HAP-1 (cell line): ENCODE measurements at regions not wholly inside any gene's neighbourhood (a gene's known extent, or its start where the extent isn't known, plus 50 kb on each side); places are given as distances from the start of the nearest gene placed in this dataset.

ENCODE experiments used
- DNase-seq, 2 experiments: peaks; one replicate each; pipeline ENCODE4 v3.0.0-alpha.2; 2016 to 2020; ENCODE audit warnings: low spot score in 2 of 2
- H3K27me3 ChIP-seq: fragments of 250-450 bp; sonication (Bioruptor Pico); 2 replicates; pipeline ENCODE4 v1.5.1; 2020; ENCODE audit warnings: low read depth, mild to moderate bottlenecking, moderate library complexity
- H3K36me3 ChIP-seq: fragments of 250-450 bp; sonication (Bioruptor Pico); replicated peaks from 2 replicates; pipeline ENCODE4 v1.5.1; 2020; ENCODE audit warnings: mild to moderate bottlenecking
- H3K4me1 ChIP-seq: fragments of 250-450 bp; sonication (Bioruptor Pico); 2 replicates; pipeline ENCODE4 v1.5.1; 2020; ENCODE audit warnings: mild to moderate bottlenecking
- H3K4me3 ChIP-seq: fragments of 250-450 bp; sonication (Bioruptor Pico); 2 replicates; pipeline ENCODE4 v1.5.1; 2020; ENCODE audit warnings: mild to moderate bottlenecking, moderate library complexity
- H3K9me3 ChIP-seq: fragments of 250-450 bp; sonication (Bioruptor Pico); 2 replicates; pipeline ENCODE4 v1.5.1; 2020; ENCODE audit warnings: mild to moderate bottlenecking, moderate library complexity
- in situ Hi-C: fragments of 300-500 bp; cut with MboI; formaldehyde crosslinking; loops from 3 replicates; pipeline ENCODE4 v1.14.3; 2020; ENCODE audit warnings: low sequenced_read_pairs, inconsistent platforms, mixed read lengths

DNA sequence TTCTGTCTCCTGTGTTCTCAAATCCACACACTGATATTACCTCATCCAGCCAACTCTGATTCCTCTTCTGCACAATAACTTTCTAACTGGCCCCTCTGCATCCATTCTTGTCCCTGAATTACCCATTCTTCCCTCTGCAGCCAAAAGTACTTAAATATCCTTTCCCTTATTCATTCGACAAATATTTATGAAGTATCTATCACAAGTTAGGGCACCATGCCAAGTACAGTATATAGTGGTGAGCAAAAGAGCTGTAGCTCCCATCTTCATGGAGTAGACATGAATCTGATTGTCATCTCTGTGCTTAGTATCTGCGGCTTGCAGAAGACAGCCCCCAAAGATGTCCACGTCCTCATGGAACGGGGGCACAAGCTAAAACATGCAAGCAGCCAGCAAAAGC, 316.8 kb downstream of the SETD4 start:
- in situ Hi-C loops = no loop called here
- H3K36me3 ChIP-seq = no peaks in the 10 kb centered on the region
- H3K4me1 ChIP-seq = no peaks in the 10 kb centered on the region
- no peaks in the 10 kb centered on the region for H3K27me3 ChIP-seq
- no peak for DNase-seq
- no peak overlapping the region for H3K4me3 ChIP-seq
- H3K9me3 ChIP-seq = no peaks in the 10 kb centered on the region

DNA sequence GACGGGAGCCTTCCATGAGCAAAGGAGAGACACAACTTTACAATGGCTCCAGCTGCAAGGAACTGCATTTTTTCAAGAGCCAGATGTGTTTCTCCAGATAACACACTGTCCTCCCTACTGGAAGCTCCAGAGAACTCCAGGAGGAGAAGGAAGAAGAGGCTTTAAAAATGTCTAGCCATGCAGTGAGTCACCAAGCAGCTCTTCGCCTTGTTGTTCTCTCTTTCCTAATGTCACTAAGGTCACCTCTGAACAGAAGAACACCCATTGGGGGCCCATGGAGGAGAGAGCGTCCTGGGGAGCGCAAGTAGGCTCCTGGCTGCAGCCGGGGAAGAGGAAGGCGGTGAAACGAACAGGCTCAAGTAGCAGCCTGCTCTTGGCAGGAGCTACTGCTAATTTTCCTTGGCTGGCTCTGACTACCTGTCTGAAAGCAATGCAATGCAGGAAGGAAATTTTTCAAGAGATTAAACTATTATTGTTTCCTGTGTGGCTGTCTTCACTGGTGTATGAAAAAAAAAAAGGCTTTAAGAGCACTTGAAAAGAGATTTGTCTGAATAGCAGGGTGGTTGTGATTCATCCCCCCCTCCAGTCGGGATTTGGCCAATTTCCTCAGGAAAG, 321.9 kb downstream of the SETD4 start:
- DNase-seq = no peak
- Histone ChIP-seq H3K4me3 (no peak overlapping the region), H3K9me3 (no peaks in the 10 kb centered on the region), H3K4me1 (no peaks in the 10 kb centered on the region), H3K36me3 (no peaks in the 10 kb centered on the region), H3K27me3 (no peaks in the 10 kb centered on the region)
- in situ Hi-C loops = no loop called here

- no peaks in the 10 kb centered on the region for H3K9me3 ChIP-seq
- DNase-seq = no peak
- no peaks in the 10 kb centered on the region for H3K36me3 ChIP-seq
- in situ Hi-C loops = no loop called here
- H3K4me3 ChIP-seq = no peak overlapping the region
- no peaks in the 10 kb centered on the region for H3K4me1 ChIP-seq
- no peaks in the 10 kb centered on the region for H3K27me3 ChIP-seq
Measured at GRCh38 chr21:35737899-35738346, 322.4 kb downstream of the SETD4 start.

DNA sequence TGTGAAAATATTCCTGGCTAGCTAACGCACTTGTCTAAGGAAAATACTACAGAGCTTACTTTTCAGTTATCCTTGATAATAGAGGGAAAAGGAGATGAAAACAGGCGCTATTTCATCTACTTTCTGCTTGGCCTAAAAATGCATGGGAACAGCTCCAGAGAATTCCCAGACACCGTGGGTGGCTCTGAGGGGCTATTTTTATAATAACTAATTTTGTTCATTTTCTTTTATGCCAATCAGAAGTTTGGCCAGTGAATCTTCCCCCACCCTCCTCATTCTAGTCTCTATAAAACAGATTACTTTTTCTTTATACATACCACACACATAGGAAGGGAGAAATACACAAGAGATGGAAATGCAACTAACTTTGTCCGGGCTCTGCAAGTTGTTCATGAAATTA, 322.9 kb downstream of the SETD4 start:
- no peak for DNase-seq
- Histone ChIP-seq H3K4me3 (no peak overlapping the region), H3K27me3 (no peaks in the 10 kb centered on the region), H3K9me3 (no peaks in the 10 kb centered on the region), H3K4me1 (no peaks in the 10 kb centered on the region), H3K36me3 (no peaks in the 10 kb centered on the region)
- in situ Hi-C loops = no loop called here

DNA sequence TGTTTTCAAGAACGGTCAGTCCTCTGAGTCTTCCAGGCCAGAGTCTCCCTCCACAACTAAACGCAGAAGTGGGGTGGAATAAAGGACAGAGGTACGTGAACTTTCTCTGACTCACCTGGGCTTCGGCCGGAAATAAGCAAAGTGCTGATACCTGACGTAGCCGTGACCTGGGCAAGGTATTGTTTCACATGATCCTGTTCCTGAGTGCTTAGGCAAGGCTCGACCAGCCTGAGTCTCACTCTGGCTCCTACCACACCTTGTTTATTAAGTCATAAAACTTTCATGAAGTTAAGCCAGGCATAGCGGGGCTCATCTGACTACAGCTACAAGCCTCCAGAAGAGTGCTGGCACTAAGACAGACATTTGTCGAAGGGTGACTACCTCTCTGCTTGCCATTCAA, 327.5 kb downstream of the SETD4 start:
- no peaks in the 10 kb centered on the region for H3K27me3 ChIP-seq
- no peak overlapping the region for H3K4me3 ChIP-seq
- H3K4me1 ChIP-seq = no peaks in the 10 kb centered on the region
- no peak for DNase-seq
- no peaks in the 10 kb centered on the region for H3K36me3 ChIP-seq
- in situ Hi-C loops = no loop called here
- H3K9me3 ChIP-seq = no peaks in the 10 kb centered on the region

GRCh38 chr21:35730325-35730724, 330.0 kb downstream of the SETD4 start:
- Histone ChIP-seq H3K9me3 (no peaks in the 10 kb centered on the region), H3K27me3 (no peaks in the 10 kb centered on the region), H3K4me1 (no peaks in the 10 kb centered on the region), H3K36me3 (no peaks in the 10 kb centered on the region), H3K4me3 (no peak overlapping the region)
- no peak for DNase-seq
- in situ Hi-C loops = no loop called here

DNA sequence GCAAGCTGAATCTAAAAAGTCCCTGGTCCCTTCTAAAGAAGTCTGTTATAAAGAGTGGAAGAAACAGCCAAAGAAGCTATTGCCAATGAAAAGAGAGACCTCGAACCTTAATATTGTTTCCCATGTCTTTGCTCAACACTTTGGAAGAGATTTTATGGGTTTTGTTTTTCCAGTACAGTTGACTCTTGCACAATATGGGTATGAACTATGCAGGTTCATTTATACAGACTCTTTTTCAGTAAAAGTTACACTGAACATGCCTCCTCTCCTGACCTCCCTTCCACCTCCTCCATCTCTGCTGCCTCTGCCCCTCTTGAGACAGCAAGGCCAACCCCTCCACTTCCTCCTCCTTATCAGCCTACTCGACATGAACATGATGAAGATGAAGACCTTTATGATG, 332.5 kb downstream of the SETD4 start:
- Histone ChIP-seq H3K9me3 (no peaks in the 10 kb centered on the region), H3K27me3 (no peaks in the 10 kb centered on the region), H3K36me3 (no peaks in the 10 kb centered on the region), H3K4me3 (no peak overlapping the region), H3K4me1 (no peaks in the 10 kb centered on the region)
- in situ Hi-C loops = no loop called here
- DNase-seq = no peak

DNA sequence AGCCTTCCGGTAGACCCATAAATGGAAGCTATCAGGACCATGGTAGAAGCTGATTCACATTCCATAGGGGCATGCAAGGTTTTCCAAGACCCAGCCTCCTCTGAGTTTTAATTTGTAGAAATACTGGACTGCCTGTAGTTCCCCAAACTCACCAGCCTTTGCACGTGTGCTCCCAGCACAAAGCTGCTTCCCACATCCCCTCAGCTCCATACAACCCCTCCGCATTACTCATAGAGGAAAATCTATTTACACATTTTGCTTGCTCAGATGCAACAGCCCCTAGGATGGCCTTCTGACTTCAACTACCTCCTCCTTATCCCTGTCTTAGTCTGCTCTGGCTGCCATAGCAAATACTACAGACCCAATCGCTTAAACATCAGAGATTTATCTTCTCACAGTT, 336.2 kb downstream of the SETD4 start:
- H3K36me3 ChIP-seq = no peaks in the 10 kb centered on the region
- DNase-seq = no peak

GRCh38 chr21:35721701-35722100, 338.6 kb downstream of the SETD4 start:
- H3K4me1 ChIP-seq = no peaks in the 10 kb centered on the region
- H3K9me3 ChIP-seq = no peaks in the 10 kb centered on the region
- no peak overlapping the region for H3K4me3 ChIP-seq
- DNase-seq = no peak
- in situ Hi-C loops = no loop called here
- no peaks in the 10 kb centered on the region for H3K27me3 ChIP-seq
- H3K36me3 ChIP-seq = no peaks in the 10 kb centered on the region

More for the DNA sequence above, 336.2 kb downstream of the SETD4 start:
- Histone ChIP-seq H3K27me3 (no peaks in the 10 kb centered on the region), H3K9me3 (no peaks in the 10 kb centered on the region), H3K4me3 (no peak overlapping the region), H3K4me1 (no peaks in the 10 kb centered on the region)
- in situ Hi-C loops = no loop called here

DNA sequence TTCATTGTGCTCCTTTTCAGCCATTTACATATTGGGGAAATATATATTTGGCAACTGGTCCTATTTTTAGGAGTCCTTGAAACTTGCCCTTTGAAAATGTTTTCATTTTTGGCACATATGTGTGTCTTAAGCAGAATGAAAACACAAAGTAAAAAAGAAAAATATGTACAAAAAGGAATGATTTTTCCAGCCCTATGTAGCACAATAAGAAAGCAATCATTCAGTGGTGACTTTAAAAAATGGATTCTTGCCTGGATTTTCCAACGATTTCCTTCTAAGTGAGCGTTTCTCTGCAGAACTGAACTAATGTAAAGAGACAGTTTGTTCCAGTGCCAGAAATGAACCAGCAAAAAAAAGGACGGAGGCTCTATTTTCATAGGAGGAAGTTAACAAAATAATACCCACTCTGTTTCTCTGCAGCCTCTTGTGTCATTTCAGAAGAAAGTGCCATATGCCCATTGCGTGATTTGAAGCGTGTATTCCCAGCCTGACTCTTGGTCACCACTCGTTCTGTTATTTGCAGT, 340.1 kb downstream of the SETD4 start:
- Histone ChIP-seq H3K36me3 (no peaks in the 10 kb centered on the region), H3K27me3 (no peaks in the 10 kb centered on the region), H3K4me3 (no peak overlapping the region), H3K9me3 (no peaks in the 10 kb centered on the region), H3K4me1 (no peaks in the 10 kb centered on the region)
- DNase-seq = no peak
- in situ Hi-C loops = no loop called here

GRCh38 chr21:35719080-35719479, 341.2 kb downstream of the SETD4 start:
- Histone ChIP-seq H3K4me1 (no peaks in the 10 kb centered on the region), H3K9me3 (no peaks in the 10 kb centered on the region), H3K27me3 (no peaks in the 10 kb centered on the region), H3K36me3 (no peaks in the 10 kb centered on the region), H3K4me3 (no peak overlapping the region)
- in situ Hi-C loops = no loop called here
- DNase-seq = no peak

DNA sequence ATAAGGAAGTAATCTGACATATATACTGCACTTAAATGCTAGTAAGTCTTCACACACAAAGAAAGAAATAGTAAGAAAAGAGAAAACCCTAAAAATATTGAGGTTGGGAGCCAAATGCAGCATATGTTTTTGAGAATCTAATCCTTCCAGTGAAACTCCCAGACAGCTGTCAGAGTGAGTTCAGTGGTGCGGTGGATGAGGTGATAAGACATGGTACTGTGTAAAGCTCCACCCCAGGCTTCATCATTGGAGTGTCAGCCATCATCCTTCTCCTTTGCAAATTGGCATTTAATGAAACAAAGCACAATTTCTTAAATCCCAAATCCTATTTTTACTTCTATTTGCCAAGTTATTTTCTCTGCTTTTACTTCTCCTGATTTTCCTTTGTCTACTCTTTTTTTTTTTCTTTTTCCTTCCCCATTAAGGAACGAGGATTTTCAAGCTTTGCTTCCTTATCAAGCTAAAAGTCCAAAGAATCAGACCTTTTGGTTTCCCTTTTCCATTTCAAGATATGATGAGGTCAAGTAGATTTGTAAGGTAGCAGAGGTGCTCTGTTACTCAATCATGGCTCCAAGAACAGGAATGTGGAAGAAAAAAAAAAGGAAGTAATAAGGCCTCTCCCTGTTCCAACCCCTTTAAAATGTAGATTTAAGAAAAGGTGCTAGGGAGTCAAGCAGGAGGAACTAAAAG, 343.3 kb downstream of the SETD4 start:
- no peaks in the 10 kb centered on the region for H3K27me3 ChIP-seq
- in situ Hi-C loops = no loop called here
- H3K36me3 ChIP-seq = no peaks in the 10 kb centered on the region
- H3K4me3 ChIP-seq = no peak overlapping the region
- no peaks in the 10 kb centered on the region for H3K4me1 ChIP-seq
- no peaks in the 10 kb centered on the region for H3K9me3 ChIP-seq
- no peak for DNase-seq

GRCh38 chr21:35713914-35714313, 346.4 kb downstream of the SETD4 start:
- in situ Hi-C loops = no loop called here
- Histone ChIP-seq H3K36me3 (no peaks in the 10 kb centered on the region), H3K4me3 (no peak overlapping the region), H3K4me1 (no peaks in the 10 kb centered on the region), H3K9me3 (no peaks in the 10 kb centered on the region), H3K27me3 (no peaks in the 10 kb centered on the region)
- no peak for DNase-seq

DNA sequence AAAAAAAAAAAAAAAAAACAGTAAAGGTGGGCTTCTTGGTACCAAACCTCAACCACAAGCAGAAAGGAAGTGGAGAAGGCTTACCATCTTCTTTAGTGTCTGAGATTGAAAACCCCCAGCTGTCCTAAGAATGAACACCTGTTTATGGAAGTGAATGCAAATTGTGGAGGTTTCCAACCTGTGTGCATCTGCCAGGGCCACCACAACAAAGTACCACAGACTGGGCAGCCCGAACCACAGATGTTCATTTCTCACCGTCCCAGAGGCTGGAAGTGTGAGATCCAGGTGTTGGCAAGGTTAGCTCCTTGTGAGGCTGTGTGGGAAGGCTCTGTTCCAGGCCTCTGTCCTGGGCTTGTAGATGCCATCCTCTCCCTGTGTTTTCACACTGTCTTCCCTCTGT, 348.7 kb downstream of the SETD4 start:
- Histone ChIP-seq H3K27me3 (no peaks in the 10 kb centered on the region), H3K9me3 (no peaks in the 10 kb centered on the region; the same call in none of the 2 replicates), H3K4me1 (no peaks in the 10 kb centered on the region), H3K4me3 (no peak overlapping the region), H3K36me3 (no peaks in the 10 kb centered on the region)
- in situ Hi-C loops = no loop called here
- no peak for DNase-seq
